Endothelial cell of umbilical vein (primary cell): ENCODE measurements at regions not wholly inside any gene's neighbourhood (a gene's known extent, or its start where the extent isn't known, plus 50 kb on each side); places are given as distances from the start of the nearest gene placed in this dataset.

Experiments used
- BruUV-seq: library from RNA; stranded (reverse); fragments of 400-500 nt; replicated peaks from 2 replicates; lab custom pipeline; 2021; lab: Mats Ljungman, UMichigan
- CTCF ChIA-PET: fragments of 300-600, 350-600 bp; sonication (Branson Sonifier 250); formaldehyde crosslinking; loops from one replicate; lab custom pipeline; 2021; ENCODE audit warnings: antibody characterized with exemption, inconsistent platforms; lab: Charles Lee
- POLR2A ChIA-PET: fragments of 300-600, 350-600 bp; sonication (Branson Sonifier 250); formaldehyde crosslinking; loops from one replicate; lab custom pipeline; 2021; ENCODE audit warnings: antibody characterized with exemption, inconsistent platforms; lab: Charles Lee
- DNase-seq: peaks from one replicate; pipeline ENCODE4 v3.0.0-alpha.2; 2011; ENCODE audit warnings: low read depth, low spot score
- FAIRE-seq: peaks from 2 replicates; lab custom pipeline; 2011; peaks lifted over from hg19 to GRCh38; lab: Jason Lieb, UNC
- H2AFZ ChIP-seq: 2 replicates; pipeline ENCODE4 v1.6.0; 2012; ENCODE audit warnings: low read depth, low read length, control low read depth, inconsistent platforms
- H3K27ac ChIP-seq: 2 replicates; pipeline ENCODE4 v1.5.1; 2011; ENCODE audit warnings: low read depth, mild to moderate bottlenecking, control low read depth, low read length, moderate library complexity; ENCODE audit not compliant: insufficient read depth
- H3K27me3 ChIP-seq, 2 experiments: 2 replicates each; pipeline versions ENCODE4 v1.6.0 to v1.6.1; 2011; ENCODE audit warnings: low read length in 2 of 2, mixed read lengths in 1 of 2; ENCODE audit not compliant: control insufficient read depth in 2 of 2, insufficient read depth in 2 of 2
- H3K36me3 ChIP-seq, 2 experiments: 2 replicates in 1 of 2; 3 replicates in 1 of 2; pipeline ENCODE4 v1.5.1; 2011; ENCODE audit warnings: low read length in 2 of 2, mild to moderate bottlenecking in 1 of 2, moderate library complexity in 1 of 2; ENCODE audit not compliant: control insufficient read depth in 2 of 2, insufficient read depth in 2 of 2; ENCODE audit errors: extremely low read depth in 1 of 2
- H3K4me1 ChIP-seq: 3 replicates; pipeline ENCODE4 v1.5.1; 2011; ENCODE audit warnings: mild to moderate bottlenecking, low read length; ENCODE audit not compliant: control insufficient read depth, insufficient read depth; ENCODE audit errors: extremely low read depth
- H3K4me2 ChIP-seq: 2 replicates; pipeline ENCODE4 v1.6.1; 2011; ENCODE audit warnings: low read length, control low read depth, mixed read lengths; ENCODE audit not compliant: insufficient read depth
- H3K4me3 ChIP-seq, 3 experiments: fragments of 200-600 bp in 1 of 3; sonication (generic), shearing (Covaris generic) in 1 of 3; replicated peaks in 1 of 3; 2 replicates each; pipeline ENCODE4 v1.5.1; 2011 to 2016; ENCODE audit warnings: control low read depth in 3 of 3, low read length in 3 of 3, mild to moderate bottlenecking in 2 of 3, inconsistent platforms in 1 of 3, low read depth in 1 of 3, moderate library complexity in 1 of 3; ENCODE audit not compliant: insufficient read depth in 1 of 3
- H3K79me2 ChIP-seq: 2 replicates; pipeline ENCODE4 v1.6.0; 2012; ENCODE audit warnings: low read length, inconsistent platforms; ENCODE audit not compliant: control insufficient read depth, insufficient read depth
- H3K9ac ChIP-seq: replicated peaks from 2 replicates; pipeline ENCODE3; 2011; ENCODE audit warnings: low read length, control low read depth; ENCODE audit not compliant: insufficient read depth; ENCODE audit errors: extremely low read depth
- H3K9me1 ChIP-seq: replicated peaks from 3 replicates; pipeline ENCODE4 v1.6.0; 2011; ENCODE audit warnings: mild to moderate bottlenecking, low read length; ENCODE audit not compliant: control insufficient read depth, insufficient read depth; ENCODE audit errors: extremely low read depth
- H3K9me3 ChIP-seq: replicated peaks from 2 replicates; pipeline ENCODE4 v1.5.1; 2012; ENCODE audit warnings: low read length, inconsistent platforms; ENCODE audit not compliant: control insufficient read depth, insufficient read depth
- H4K20me1 ChIP-seq: replicated peaks from 2 replicates; pipeline ENCODE3; 2011; ENCODE audit warnings: mild to moderate bottlenecking, low read length; ENCODE audit not compliant: control insufficient read depth, insufficient read depth; ENCODE audit errors: extremely low read depth
- EZH2 ChIP-seq: IDR thresholded peaks from 2 replicates; pipeline ENCODE4 v1.6.1; 2012; ENCODE audit warnings: borderline replicate concordance, low read depth, mild to moderate bottlenecking, moderate library complexity, low read length, inconsistent platforms; ENCODE audit not compliant: severe bottlenecking
- FOS ChIP-seq: IDR thresholded peaks from 2 replicates; pipeline ENCODE4 v1.6.1; 2011; ENCODE audit warnings: mild to moderate bottlenecking, low read length, moderate library complexity, borderline replicate concordance; ENCODE audit not compliant: insufficient read depth
- GATA2 ChIP-seq: IDR thresholded peaks from 2 replicates; pipeline ENCODE4 v1.7.0; 2011; ENCODE audit warnings: low read depth, mild to moderate bottlenecking, moderate library complexity, mixed read lengths, low read length; ENCODE audit not compliant: insufficient read length, insufficient read depth
- JUN ChIP-seq: IDR thresholded peaks from 2 replicates; pipeline ENCODE4 v1.6.1; 2011; ENCODE audit warnings: borderline replicate concordance, low read depth; ENCODE audit not compliant: insufficient read length, insufficient read depth
- MYC ChIP-seq: IDR thresholded peaks from one replicate; pipeline ENCODE4 v1.6.1; 2011; ENCODE audit warnings: mild to moderate bottlenecking, low read depth, low read length
- POLR2A ChIP-seq: IDR thresholded peaks from 2 replicates; pipeline ENCODE4 v1.6.1; 2012; ENCODE audit warnings: low read depth, mild to moderate bottlenecking, control low read depth, low read length
- POLR2AphosphoS5 ChIP-seq: IDR thresholded peaks from 2 replicates; pipeline ENCODE4 v1.6.1; 2012; ENCODE audit warnings: low read depth, mild to moderate bottlenecking, control low read depth, low read length, moderate library complexity; ENCODE audit not compliant: insufficient read depth
- dilution Hi-C: fragments of 300-500 bp; cut with MboI; formaldehyde crosslinking; loops from one replicate; pipeline ENCODE4 v1.15.0; 2019; ENCODE audit warnings: low sequenced_read_pairs; ENCODE audit not compliant: extremely low pct_ligation_motif_present
- intact Hi-C: fragments of 100-400 bp; cut with micrococcal nuclease; formaldehyde crosslinking; loops from one replicate; pipeline ENCODE4 v1.10.0; 2022
- TF ChIP-seq, protein P1 (sequence below), 2 donors: IDR thresholded peaks; 1 replicate in 1 of 2; 2 replicates in 1 of 2; pipeline ENCODE4 v1.5.1; 2011; ENCODE audit warnings: low read length in 2 of 2, mild to moderate bottlenecking in 2 of 2, moderate library complexity in 2 of 2, control low read depth in 1 of 2, inconsistent platforms in 1 of 2, low read depth in 1 of 2; ENCODE audit not compliant: insufficient read depth in 1 of 2; ENCODE audit errors: extremely low read depth in 1 of 2
- TF ChIP-seq, protein P2 (sequence below): IDR thresholded peaks from 2 replicates; pipeline ENCODE4 v1.6.1; 2011; ENCODE audit not compliant: insufficient read depth, insufficient read length

DNA sequence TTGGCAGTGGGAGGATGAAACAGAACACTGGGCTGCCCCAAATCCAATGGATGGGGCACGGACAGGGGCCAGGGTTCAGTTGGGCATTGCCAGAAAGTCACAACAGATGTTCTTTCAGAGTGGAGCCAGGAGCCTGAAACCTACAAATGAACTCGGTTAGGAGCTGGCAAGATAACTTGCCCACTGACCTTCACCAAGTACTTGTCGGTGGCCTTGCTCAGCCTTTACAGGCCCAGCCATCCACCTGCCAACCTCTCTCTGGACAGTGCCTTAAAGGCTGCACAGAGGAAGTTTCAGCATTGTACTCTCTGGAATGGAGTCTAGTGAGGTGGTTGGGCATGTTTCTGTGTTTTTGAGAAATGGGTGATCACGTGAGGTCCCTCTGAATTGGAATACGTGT lies 87.1 kb upstream of the USP9X start:
- Histone ChIP-seq H3K9me3 (no peaks in the 10 kb centered on the region), H3K4me1 (peaks cover 2% of the 10 kb centered on the region), H3K27me3 (peaks cover 0 to 2% of the 10 kb centered on the region in 2 experiments), H2AFZ (no peak overlapping the region), H3K36me3 (no peaks in the 10 kb centered on the region), H3K4me3 (no peak overlapping the region), H4K20me1 (no peaks in the 10 kb centered on the region), H3K4me2 (no peak overlapping the region), H3K9me1 (no peaks in the 10 kb centered on the region), H3K79me2 (no peaks in the 10 kb centered on the region), H3K27ac (no peak overlapping the region), H3K9ac (no peak overlapping the region)
- POLR2A ChIA-PET, result no interaction called here
- BruUV-seq, result no TSS peak
- dilution Hi-C loops (no loop called here), intact Hi-C loops (no loop called here)
- DNase-seq, result no peak
- TF ChIP-seq GATA2 (no peak), POLR2AphosphoS5 (no peak), EZH2 (no peak), POLR2A (no peak), FOS (no peak), JUN (no peak), MYC (no peak)
- TF ChIP-seq, protein P1, sequence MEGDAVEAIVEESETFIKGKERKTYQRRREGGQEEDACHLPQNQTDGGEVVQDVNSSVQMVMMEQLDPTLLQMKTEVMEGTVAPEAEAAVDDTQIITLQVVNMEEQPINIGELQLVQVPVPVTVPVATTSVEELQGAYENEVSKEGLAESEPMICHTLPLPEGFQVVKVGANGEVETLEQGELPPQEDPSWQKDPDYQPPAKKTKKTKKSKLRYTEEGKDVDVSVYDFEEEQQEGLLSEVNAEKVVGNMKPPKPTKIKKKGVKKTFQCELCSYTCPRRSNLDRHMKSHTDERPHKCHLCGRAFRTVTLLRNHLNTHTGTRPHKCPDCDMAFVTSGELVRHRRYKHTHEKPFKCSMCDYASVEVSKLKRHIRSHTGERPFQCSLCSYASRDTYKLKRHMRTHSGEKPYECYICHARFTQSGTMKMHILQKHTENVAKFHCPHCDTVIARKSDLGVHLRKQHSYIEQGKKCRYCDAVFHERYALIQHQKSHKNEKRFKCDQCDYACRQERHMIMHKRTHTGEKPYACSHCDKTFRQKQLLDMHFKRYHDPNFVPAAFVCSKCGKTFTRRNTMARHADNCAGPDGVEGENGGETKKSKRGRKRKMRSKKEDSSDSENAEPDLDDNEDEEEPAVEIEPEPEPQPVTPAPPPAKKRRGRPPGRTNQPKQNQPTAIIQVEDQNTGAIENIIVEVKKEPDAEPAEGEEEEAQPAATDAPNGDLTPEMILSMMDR (IDR thresholded peaks at IDR 0.05; ENCODE audit: extremely low read depth in 1 of 2, insufficient read depth in 1 of 2, low read depth in 1 of 2, low read length in 2 of 2), result no peak
- TF ChIP-seq, protein P2, sequence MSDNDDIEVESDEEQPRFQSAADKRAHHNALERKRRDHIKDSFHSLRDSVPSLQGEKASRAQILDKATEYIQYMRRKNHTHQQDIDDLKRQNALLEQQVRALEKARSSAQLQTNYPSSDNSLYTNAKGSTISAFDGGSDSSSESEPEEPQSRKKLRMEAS, result no peak
- FAIRE-seq, result no peak
- CTCF ChIA-PET, result interaction anchor here (1.4 kb wide), 1 partner anchor 117 kb away, joined by 7 read pairs; no protein-coding TSS in a partner anchor
